ENCODE measurements at regions not wholly inside any gene's neighbourhood (a gene's known extent, or its start where the extent isn't known, plus 50 kb on each side); places are given as distances from the start of the nearest gene placed in this dataset.
A peak's percentile ranks its signal among the peaks of the same experiment; 100 is the strongest.

DNA sequence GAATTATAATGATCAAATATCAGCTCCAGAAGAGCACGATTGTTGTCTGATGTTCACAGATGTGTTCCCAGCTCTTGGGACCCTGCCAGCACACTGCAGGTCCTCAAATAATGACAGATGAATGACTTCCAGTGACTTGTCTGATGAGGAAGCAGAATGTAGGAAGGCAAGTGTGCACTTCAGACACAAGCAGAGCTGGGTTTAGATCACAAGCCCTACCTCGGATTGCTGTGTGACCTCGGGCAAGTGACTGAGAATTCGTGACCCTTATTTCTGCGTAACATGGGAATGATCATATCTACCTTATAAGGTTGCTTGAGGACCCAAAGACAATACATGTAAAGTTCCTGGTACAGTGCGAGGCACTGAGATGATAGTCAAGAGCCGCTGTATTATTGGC lies 182.2 kb downstream of the ABCC12 start:
- ATAC-seq: no peak
- no peak for TF ChIP-seq TCF4 (CRISPR knock-in tag; IDR thresholded peaks at IDR 0.05; ENCODE audit: borderline replicate concordance)

DNA sequence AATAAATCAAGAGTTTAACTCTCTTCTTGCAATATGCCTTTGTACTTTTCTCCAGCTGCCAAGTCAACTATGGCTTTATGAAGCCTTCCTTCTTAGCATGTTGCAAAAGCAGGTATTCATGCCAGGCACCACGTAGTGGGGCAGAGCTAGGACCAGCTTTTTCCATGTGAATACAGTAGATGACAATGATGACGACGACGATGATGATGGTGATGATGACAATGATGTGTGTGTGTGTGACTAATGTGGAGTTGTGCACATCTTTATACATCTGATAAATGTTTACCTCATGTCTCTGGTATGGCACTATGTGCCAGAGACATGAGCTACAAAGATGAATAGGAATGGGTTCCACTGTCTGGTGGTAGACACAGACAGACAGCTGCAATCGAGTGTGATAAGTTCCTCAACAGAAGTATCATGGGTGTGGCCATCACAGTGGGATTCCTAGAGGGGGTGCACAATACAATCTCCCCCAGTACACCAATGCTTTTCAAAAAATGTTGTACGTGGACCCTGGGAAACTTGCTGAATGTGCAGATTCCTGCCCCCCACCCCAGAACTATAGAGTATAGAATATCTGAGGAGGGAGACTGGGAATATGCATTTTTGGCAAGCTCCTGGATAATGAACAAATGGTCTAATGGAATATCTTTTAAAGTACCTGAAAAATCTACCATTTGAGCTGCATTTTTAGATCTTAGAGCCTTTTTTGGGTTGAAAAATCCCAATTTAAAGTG lies 183.4 kb downstream of the ABCC12 start:
- ATAC-seq: no peak
- TF ChIP-seq, protein P1, sequence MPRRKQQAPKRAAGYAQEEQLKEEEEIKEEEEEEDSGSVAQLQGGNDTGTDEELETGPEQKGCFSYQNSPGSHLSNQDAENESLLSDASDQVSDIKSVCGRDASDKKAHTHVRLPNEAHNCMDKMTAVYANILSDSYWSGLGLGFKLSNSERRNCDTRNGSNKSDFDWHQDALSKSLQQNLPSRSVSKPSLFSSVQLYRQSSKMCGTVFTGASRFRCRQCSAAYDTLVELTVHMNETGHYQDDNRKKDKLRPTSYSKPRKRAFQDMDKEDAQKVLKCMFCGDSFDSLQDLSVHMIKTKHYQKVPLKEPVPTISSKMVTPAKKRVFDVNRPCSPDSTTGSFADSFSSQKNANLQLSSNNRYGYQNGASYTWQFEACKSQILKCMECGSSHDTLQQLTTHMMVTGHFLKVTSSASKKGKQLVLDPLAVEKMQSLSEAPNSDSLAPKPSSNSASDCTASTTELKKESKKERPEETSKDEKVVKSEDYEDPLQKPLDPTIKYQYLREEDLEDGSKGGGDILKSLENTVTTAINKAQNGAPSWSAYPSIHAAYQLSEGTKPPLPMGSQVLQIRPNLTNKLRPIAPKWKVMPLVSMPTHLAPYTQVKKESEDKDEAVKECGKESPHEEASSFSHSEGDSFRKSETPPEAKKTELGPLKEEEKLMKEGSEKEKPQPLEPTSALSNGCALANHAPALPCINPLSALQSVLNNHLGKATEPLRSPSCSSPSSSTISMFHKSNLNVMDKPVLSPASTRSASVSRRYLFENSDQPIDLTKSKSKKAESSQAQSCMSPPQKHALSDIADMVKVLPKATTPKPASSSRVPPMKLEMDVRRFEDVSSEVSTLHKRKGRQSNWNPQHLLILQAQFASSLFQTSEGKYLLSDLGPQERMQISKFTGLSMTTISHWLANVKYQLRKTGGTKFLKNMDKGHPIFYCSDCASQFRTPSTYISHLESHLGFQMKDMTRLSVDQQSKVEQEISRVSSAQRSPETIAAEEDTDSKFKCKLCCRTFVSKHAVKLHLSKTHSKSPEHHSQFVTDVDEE (CRISPR knock-in tag; IDR thresholded peaks at IDR 0.05): no peak
- TF ChIP-seq ZFP3 (CRISPR knock-in tag; IDR thresholded peaks at IDR 0.05) (no peak), SNAI2 (CRISPR knock-in tag; IDR thresholded peaks at IDR 0.05) (no peak), ZFP30 (CRISPR knock-in tag; IDR thresholded peaks at IDR 0.05) (no peak), TCF4 (CRISPR knock-in tag; IDR thresholded peaks at IDR 0.05; ENCODE audit: borderline replicate concordance) (no peak), CSDC2 (CRISPR knock-in tag; IDR thresholded peaks at IDR 0.05) (no peak), ISL1 (CRISPR knock-in tag; IDR thresholded peaks at IDR 0.05) (no peak), ESRRG (CRISPR knock-in tag; IDR thresholded peaks at IDR 0.05) (no peak), BACH2 (CRISPR knock-in tag; IDR thresholded peaks at IDR 0.05; ENCODE audit: borderline replicate concordance) (no peak), CREB5 (CRISPR knock-in tag; IDR thresholded peaks at IDR 0.05; ENCODE audit: low read depth) (no peak), ARNTL (CRISPR knock-in tag; IDR thresholded peaks at IDR 0.05; ENCODE audit: borderline replicate concordance, low read depth) (no peak), ZNF565 (CRISPR knock-in tag; conservative IDR thresholded peaks at IDR 0.05; ENCODE audit: low read depth) (no peak), ZC3H10 (CRISPR knock-in tag; IDR thresholded peaks at IDR 0.05) (no peak), ZNF70 (CRISPR knock-in tag; IDR thresholded peaks at IDR 0.05) (no peak), ZNF8 (CRISPR knock-in tag; IDR thresholded peaks at IDR 0.05) (no peak), RARB (CRISPR knock-in tag; IDR thresholded peaks at IDR 0.05) (no peak), OSR1 (CRISPR knock-in tag; IDR thresholded peaks at IDR 0.05) (no peak), CSRNP3 (CRISPR knock-in tag; IDR thresholded peaks at IDR 0.05) (no peak), PPARA (CRISPR knock-in tag; IDR thresholded peaks at IDR 0.05; ENCODE audit: borderline replicate concordance) (no peak)
- TF ChIP-seq, protein P2, sequence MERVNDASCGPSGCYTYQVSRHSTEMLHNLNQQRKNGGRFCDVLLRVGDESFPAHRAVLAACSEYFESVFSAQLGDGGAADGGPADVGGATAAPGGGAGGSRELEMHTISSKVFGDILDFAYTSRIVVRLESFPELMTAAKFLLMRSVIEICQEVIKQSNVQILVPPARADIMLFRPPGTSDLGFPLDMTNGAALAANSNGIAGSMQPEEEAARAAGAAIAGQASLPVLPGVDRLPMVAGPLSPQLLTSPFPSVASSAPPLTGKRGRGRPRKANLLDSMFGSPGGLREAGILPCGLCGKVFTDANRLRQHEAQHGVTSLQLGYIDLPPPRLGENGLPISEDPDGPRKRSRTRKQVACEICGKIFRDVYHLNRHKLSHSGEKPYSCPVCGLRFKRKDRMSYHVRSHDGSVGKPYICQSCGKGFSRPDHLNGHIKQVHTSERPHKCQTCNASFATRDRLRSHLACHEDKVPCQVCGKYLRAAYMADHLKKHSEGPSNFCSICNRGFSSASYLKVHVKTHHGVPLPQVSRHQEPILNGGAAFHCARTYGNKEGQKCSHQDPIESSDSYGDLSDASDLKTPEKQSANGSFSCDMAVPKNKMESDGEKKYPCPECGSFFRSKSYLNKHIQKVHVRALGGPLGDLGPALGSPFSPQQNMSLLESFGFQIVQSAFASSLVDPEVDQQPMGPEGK (CRISPR knock-in tag; IDR thresholded peaks at IDR 0.05; ENCODE audit: borderline replicate concordance): no peak

- no peak for ATAC-seq
- TF ChIP-seq ZNF70 (CRISPR knock-in tag; IDR thresholded peaks at IDR 0.05) (peak; percentile 87), ARNTL (CRISPR knock-in tag; IDR thresholded peaks at IDR 0.05; ENCODE audit: borderline replicate concordance, low read depth) (no peak)
Measured at GRCh38 chr16:47971225-47971624, 184.6 kb downstream of the ABCC12 start.

DNA sequence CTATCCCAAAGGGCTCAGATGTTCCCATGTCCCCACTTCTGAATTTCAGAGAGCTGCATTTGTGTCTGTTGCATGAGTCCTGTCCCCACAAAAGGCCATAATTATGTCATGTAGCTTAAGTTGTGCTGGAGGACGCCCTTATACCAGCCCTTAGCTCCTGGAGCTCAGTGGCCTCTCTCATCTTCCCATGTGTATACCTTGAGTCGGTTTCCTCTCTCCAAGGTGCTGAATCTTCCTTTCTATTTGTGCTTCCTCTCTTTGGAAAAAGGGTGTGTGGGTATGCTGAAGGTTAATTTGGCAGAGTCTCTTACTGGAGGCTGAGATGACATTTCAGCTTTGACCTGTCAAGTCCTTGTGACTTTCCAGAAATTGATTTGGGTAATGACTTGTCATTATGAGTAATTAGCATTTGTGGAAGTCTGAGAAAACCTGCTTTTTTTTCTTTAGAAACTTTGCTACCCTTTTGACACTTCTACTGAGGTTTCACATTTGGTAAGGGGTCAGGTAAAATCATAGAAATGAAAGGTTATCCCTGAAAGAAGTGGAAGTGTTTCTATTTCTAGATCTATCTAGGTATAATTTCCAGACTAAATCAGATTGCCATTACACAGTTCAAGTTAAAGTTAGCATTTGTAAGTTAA lies 185.4 kb downstream of the ABCC12 start:
- no peak for ATAC-seq
- TF ChIP-seq SNAI2 (CRISPR knock-in tag; IDR thresholded peaks at IDR 0.05) (no peak), ARNTL (CRISPR knock-in tag; IDR thresholded peaks at IDR 0.05; ENCODE audit: borderline replicate concordance, low read depth) (no peak), ZFP30 (CRISPR knock-in tag; IDR thresholded peaks at IDR 0.05) (no peak), ZNF70 (CRISPR knock-in tag; IDR thresholded peaks at IDR 0.05) (no peak), ZC3H10 (CRISPR knock-in tag; IDR thresholded peaks at IDR 0.05) (no peak), PPARA (CRISPR knock-in tag; IDR thresholded peaks at IDR 0.05; ENCODE audit: borderline replicate concordance) (no peak), ZFP3 (CRISPR knock-in tag; IDR thresholded peaks at IDR 0.05) (no peak)
- TF ChIP-seq, protein P3, sequence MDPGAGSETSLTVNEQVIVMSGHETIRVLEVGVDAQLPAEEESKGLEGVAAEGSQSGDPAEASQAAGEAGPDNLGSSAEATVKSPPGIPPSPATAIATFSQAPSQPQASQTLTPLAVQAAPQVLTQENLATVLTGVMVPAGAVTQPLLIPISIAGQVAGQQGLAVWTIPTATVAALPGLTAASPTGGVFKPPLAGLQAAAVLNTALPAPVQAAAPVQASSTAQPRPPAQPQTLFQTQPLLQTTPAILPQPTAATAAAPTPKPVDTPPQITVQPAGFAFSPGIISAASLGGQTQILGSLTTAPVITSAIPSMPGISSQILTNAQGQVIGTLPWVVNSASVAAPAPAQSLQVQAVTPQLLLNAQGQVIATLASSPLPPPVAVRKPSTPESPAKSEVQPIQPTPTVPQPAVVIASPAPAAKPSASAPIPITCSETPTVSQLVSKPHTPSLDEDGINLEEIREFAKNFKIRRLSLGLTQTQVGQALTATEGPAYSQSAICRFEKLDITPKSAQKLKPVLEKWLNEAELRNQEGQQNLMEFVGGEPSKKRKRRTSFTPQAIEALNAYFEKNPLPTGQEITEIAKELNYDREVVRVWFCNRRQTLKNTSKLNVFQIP (CRISPR knock-in tag; IDR thresholded peaks at IDR 0.05; ENCODE audit: borderline replicate concordance, low read depth): no peak
- TF ChIP-seq, protein P1 (CRISPR knock-in tag; IDR thresholded peaks at IDR 0.05): no peak

Measured in SK-N-SH treated with all-trans-retinoic acid at 6 μM for 48 hours (cell line).